ENCODE measurements at regions not wholly inside any gene's neighbourhood (a gene's known extent, or its start where the extent isn't known, plus 50 kb on each side); places are given as distances from the start of the nearest gene placed in this dataset.

- DNase-seq (ENCODE audit: low spot score), result no peak
Observed at GRCh38 chr3:132817646-132818177, 95.5 kb upstream of the NPHP3 start.

GRCh38 chr3:132805071-132805470 lies 82.9 kb upstream of the NPHP3 start:
- H3K4me3 Mint-ChIP-seq (ENCODE audit: unreplicated experiment), result no peak overlapping the region
- TF ChIP-seq, protein P1, sequence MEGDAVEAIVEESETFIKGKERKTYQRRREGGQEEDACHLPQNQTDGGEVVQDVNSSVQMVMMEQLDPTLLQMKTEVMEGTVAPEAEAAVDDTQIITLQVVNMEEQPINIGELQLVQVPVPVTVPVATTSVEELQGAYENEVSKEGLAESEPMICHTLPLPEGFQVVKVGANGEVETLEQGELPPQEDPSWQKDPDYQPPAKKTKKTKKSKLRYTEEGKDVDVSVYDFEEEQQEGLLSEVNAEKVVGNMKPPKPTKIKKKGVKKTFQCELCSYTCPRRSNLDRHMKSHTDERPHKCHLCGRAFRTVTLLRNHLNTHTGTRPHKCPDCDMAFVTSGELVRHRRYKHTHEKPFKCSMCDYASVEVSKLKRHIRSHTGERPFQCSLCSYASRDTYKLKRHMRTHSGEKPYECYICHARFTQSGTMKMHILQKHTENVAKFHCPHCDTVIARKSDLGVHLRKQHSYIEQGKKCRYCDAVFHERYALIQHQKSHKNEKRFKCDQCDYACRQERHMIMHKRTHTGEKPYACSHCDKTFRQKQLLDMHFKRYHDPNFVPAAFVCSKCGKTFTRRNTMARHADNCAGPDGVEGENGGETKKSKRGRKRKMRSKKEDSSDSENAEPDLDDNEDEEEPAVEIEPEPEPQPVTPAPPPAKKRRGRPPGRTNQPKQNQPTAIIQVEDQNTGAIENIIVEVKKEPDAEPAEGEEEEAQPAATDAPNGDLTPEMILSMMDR (IDR thresholded peaks at IDR 0.05; ENCODE audit: unreplicated experiment), result no peak
- no peaks in the 10 kb centered on the region for H3K9me3 Mint-ChIP-seq (ENCODE audit: unreplicated experiment)
- no peak overlapping the region for H3K27ac Mint-ChIP-seq (ENCODE audit: unreplicated experiment)
- H3K36me3 Mint-ChIP-seq (ENCODE audit: low read depth, unreplicated experiment), result no peaks in the 10 kb centered on the region
- H3K4me1 Mint-ChIP-seq (ENCODE audit: unreplicated experiment), result no peaks in the 10 kb centered on the region
- no peaks in the 10 kb centered on the region for H3K27me3 Mint-ChIP-seq (ENCODE audit: unreplicated experiment)
- no peak for DNase-seq (ENCODE audit: low spot score)

More at GRCh38 chr3:132817646-132818177, 95.5 kb upstream of the NPHP3 start:
- Mint-ChIP-seq H3K27me3 (ENCODE audit: unreplicated experiment) (no peaks in the 10 kb centered on the region), H3K4me3 (ENCODE audit: unreplicated experiment) (no peak overlapping the region), H3K9me3 (ENCODE audit: unreplicated experiment) (no peaks in the 10 kb centered on the region), H3K36me3 (ENCODE audit: low read depth, unreplicated experiment) (no peaks in the 10 kb centered on the region), H3K27ac (ENCODE audit: unreplicated experiment) (no peak overlapping the region), H3K4me1 (ENCODE audit: unreplicated experiment) (no peaks in the 10 kb centered on the region)
- TF ChIP-seq, protein P1 (IDR thresholded peaks at IDR 0.05; ENCODE audit: unreplicated experiment), result no peak

DNA sequence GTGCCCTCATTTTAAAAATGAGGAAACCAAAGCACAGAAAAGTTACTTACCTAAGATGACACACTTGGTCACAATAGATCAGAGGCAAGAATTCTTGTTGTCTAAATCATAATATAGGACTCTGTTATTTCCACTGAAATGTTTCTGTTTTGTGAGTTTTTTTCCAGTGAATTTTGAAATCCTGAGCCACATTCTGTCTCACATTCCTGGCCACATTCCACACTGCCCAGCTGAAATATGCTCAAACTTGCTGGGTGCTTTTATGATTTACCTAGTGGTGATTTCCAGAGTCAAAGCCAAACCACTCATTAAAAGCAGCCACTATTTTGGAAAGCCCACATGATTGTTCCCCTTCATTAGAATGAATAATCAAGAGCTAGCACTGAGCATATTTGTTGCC lies 82.3 kb upstream of the NPHP3 start:
- TF ChIP-seq, protein P1 (IDR thresholded peaks at IDR 0.05; ENCODE audit: unreplicated experiment), result no peak
- Mint-ChIP-seq H3K36me3 (ENCODE audit: low read depth, unreplicated experiment) (no peaks in the 10 kb centered on the region), H3K27ac (ENCODE audit: unreplicated experiment) (no peak overlapping the region), H3K27me3 (ENCODE audit: unreplicated experiment) (no peaks in the 10 kb centered on the region), H3K9me3 (ENCODE audit: unreplicated experiment) (no peaks in the 10 kb centered on the region), H3K4me1 (ENCODE audit: unreplicated experiment) (no peaks in the 10 kb centered on the region), H3K4me3 (ENCODE audit: unreplicated experiment) (no peak overlapping the region)
- DNase-seq (ENCODE audit: low spot score), result no peak

GRCh38 chr3:132803889-132804288 lies 81.7 kb upstream of the NPHP3 start:
- Mint-ChIP-seq H3K36me3 (ENCODE audit: low read depth, unreplicated experiment) (no peaks in the 10 kb centered on the region), H3K4me1 (ENCODE audit: unreplicated experiment) (no peaks in the 10 kb centered on the region), H3K9me3 (ENCODE audit: unreplicated experiment) (no peaks in the 10 kb centered on the region), H3K4me3 (ENCODE audit: unreplicated experiment) (no peak overlapping the region), H3K27ac (ENCODE audit: unreplicated experiment) (no peak overlapping the region), H3K27me3 (ENCODE audit: unreplicated experiment) (no peaks in the 10 kb centered on the region)
- DNase-seq (ENCODE audit: low spot score), result peak; percentile 5
- TF ChIP-seq, protein P1 (IDR thresholded peaks at IDR 0.05; ENCODE audit: unreplicated experiment), result no peak

GRCh38 chr3:132800958-132801357 lies 78.7 kb upstream of the NPHP3 start:
- no peak overlapping the region for H3K4me3 Mint-ChIP-seq (ENCODE audit: unreplicated experiment)

More at GRCh38 chr3:132800958-132801357, 78.7 kb upstream of the NPHP3 start:
- TF ChIP-seq, protein P1 (IDR thresholded peaks at IDR 0.05; ENCODE audit: unreplicated experiment), result no peak
- no peaks in the 10 kb centered on the region for H3K9me3 Mint-ChIP-seq (ENCODE audit: unreplicated experiment)
- H3K27ac Mint-ChIP-seq (ENCODE audit: unreplicated experiment), result no peak overlapping the region
- no peaks in the 10 kb centered on the region for H3K36me3 Mint-ChIP-seq (ENCODE audit: low read depth, unreplicated experiment)
- no peak for DNase-seq (ENCODE audit: low spot score)
- no peaks in the 10 kb centered on the region for H3K4me1 Mint-ChIP-seq (ENCODE audit: unreplicated experiment)
- no peaks in the 10 kb centered on the region for H3K27me3 Mint-ChIP-seq (ENCODE audit: unreplicated experiment)

Measured in endothelial cell (in vitro differentiated cells).